GM12878 (cell line): ENCODE measurements at regions not wholly inside any gene's neighbourhood (a gene's known extent, or its start where the extent isn't known, plus 50 kb on each side); places are given as distances from the start of the nearest gene placed in this dataset.

Experiments used
- FOXM1 ChIP-seq: IDR thresholded peaks from 2 replicates; pipeline ENCODE4 v1.6.1; 2012; ENCODE audit warnings: low read depth, mild to moderate bottlenecking, inconsistent platforms, low read length, moderate library complexity
- HDGF ChIP-seq: fragments of 450-650 bp; IDR thresholded peaks from 2 replicates; pipeline ENCODE4 v1.6.1; 2016; ENCODE audit warnings: antibody characterized with exemption
- JUNB ChIP-seq: IDR thresholded peaks from 2 replicates; pipeline ENCODE4 v1.6.1; 2016; ENCODE audit warnings: antibody characterized with exemption, mild to moderate bottlenecking
- JUND ChIP-seq: IDR thresholded peaks from 2 replicates; pipeline ENCODE4 v1.6.1; 2012; ENCODE audit warnings: low read depth, mild to moderate bottlenecking, low read length, improper control_type of control experiment, moderate library complexity
- MXI1 ChIP-seq: fragments of 150-350 bp; IDR thresholded peaks from 2 replicates; pipeline ENCODE4 v1.6.1; 2011; ENCODE audit warnings: low read depth, mild to moderate bottlenecking, inconsistent platforms, low read length, improper control_type of control experiment
- RAD51 ChIP-seq: fragments of 450-650 bp; IDR thresholded peaks from 2 replicates; pipeline ENCODE4 v1.6.1; 2016; ENCODE audit warnings: moderate library complexity, mild to moderate bottlenecking, inconsistent platforms
- SRF ChIP-seq, 2 experiments: IDR thresholded peaks; 2 replicates each; pipeline ENCODE4 v1.6.1; 2011; ENCODE audit warnings: low read depth in 2 of 2, low read length in 2 of 2, mild to moderate bottlenecking in 1 of 2, moderate library complexity in 1 of 2
- TF ChIP-seq, protein P1 (sequence below), 3 experiments: IDR thresholded peaks in 2 of 3; conservative IDR thresholded peaks in 1 of 3; 2 replicates each; pipeline ENCODE4 v1.5.1; 2011; ENCODE audit warnings: low read depth in 3 of 3, low read length in 3 of 3, mild to moderate bottlenecking in 3 of 3, control low read depth in 2 of 3, moderate library complexity in 2 of 3, inconsistent platforms in 1 of 3, mixed read lengths in 1 of 3; ENCODE audit not compliant: control insufficient read depth in 2 of 3, insufficient read depth in 1 of 3; ENCODE audit errors: extremely low read depth in 1 of 3
- TF ChIP-seq, protein P2 (sequence below): IDR thresholded peaks from 2 replicates; pipeline ENCODE4 v1.6.1; 2012; ENCODE audit warnings: low read depth, low read length, improper control_type of control experiment
- TF ChIP-seq, protein P3 (sequence below): IDR thresholded peaks from 2 replicates; pipeline ENCODE4 v1.6.1; 2012; ENCODE audit warnings: mild to moderate bottlenecking, low read depth, low read length
- TF ChIP-seq, protein P4 (sequence below): IDR thresholded peaks from 2 replicates; pipeline ENCODE4 v1.6.1; 2011; ENCODE audit warnings: low read depth, low read length, improper control_type of control experiment, borderline replicate concordance
- TF ChIP-seq, protein P5 (sequence below): fragments of 450-650 bp; IDR thresholded peaks from 2 replicates; pipeline ENCODE4 v1.6.1; 2014; ENCODE audit warnings: mild to moderate bottlenecking

DNA sequence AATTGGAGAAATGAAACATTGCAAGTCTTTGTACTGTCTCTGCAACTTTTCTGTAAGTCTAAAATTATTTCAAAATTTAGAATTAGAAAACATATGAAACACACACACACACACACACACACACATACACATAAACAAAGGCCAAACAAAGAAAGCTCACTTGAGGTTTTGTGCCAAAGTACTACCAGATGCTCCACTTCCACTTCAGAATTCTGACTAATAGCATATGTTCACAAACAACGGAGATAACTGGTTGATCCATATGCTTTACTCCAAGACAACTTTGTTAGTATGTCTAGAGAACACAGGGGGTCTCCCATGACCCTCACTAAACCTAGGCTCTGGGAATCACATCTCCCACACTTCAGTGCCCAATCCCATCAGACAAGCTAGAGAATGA is 133.8 kb upstream of the CLEC14A start:
- TF ChIP-seq, protein P1, sequence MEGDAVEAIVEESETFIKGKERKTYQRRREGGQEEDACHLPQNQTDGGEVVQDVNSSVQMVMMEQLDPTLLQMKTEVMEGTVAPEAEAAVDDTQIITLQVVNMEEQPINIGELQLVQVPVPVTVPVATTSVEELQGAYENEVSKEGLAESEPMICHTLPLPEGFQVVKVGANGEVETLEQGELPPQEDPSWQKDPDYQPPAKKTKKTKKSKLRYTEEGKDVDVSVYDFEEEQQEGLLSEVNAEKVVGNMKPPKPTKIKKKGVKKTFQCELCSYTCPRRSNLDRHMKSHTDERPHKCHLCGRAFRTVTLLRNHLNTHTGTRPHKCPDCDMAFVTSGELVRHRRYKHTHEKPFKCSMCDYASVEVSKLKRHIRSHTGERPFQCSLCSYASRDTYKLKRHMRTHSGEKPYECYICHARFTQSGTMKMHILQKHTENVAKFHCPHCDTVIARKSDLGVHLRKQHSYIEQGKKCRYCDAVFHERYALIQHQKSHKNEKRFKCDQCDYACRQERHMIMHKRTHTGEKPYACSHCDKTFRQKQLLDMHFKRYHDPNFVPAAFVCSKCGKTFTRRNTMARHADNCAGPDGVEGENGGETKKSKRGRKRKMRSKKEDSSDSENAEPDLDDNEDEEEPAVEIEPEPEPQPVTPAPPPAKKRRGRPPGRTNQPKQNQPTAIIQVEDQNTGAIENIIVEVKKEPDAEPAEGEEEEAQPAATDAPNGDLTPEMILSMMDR (IDR thresholded peaks at IDR 0.05 in 2 of 3, conservative IDR thresholded peaks at IDR 0.05 in 1 of 3; ENCODE audit: control insufficient read depth in 2 of 3, extremely low read depth in 1 of 3, insufficient read depth in 1 of 3, low read depth in 3 of 3, low read length in 3 of 3) = no peak
- TF ChIP-seq JUNB = no peak
- no peak for TF ChIP-seq MXI1
- TF ChIP-seq, protein P2, sequence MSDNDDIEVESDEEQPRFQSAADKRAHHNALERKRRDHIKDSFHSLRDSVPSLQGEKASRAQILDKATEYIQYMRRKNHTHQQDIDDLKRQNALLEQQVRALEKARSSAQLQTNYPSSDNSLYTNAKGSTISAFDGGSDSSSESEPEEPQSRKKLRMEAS = no peak
- TF ChIP-seq FOXM1 = no peak
- TF ChIP-seq, protein P3, sequence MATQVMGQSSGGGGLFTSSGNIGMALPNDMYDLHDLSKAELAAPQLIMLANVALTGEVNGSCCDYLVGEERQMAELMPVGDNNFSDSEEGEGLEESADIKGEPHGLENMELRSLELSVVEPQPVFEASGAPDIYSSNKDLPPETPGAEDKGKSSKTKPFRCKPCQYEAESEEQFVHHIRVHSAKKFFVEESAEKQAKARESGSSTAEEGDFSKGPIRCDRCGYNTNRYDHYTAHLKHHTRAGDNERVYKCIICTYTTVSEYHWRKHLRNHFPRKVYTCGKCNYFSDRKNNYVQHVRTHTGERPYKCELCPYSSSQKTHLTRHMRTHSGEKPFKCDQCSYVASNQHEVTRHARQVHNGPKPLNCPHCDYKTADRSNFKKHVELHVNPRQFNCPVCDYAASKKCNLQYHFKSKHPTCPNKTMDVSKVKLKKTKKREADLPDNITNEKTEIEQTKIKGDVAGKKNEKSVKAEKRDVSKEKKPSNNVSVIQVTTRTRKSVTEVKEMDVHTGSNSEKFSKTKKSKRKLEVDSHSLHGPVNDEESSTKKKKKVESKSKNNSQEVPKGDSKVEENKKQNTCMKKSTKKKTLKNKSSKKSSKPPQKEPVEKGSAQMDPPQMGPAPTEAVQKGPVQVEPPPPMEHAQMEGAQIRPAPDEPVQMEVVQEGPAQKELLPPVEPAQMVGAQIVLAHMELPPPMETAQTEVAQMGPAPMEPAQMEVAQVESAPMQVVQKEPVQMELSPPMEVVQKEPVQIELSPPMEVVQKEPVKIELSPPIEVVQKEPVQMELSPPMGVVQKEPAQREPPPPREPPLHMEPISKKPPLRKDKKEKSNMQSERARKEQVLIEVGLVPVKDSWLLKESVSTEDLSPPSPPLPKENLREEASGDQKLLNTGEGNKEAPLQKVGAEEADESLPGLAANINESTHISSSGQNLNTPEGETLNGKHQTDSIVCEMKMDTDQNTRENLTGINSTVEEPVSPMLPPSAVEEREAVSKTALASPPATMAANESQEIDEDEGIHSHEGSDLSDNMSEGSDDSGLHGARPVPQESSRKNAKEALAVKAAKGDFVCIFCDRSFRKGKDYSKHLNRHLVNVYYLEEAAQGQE = no peak
- TF ChIP-seq HDGF = no peak
- TF ChIP-seq, protein P4, sequence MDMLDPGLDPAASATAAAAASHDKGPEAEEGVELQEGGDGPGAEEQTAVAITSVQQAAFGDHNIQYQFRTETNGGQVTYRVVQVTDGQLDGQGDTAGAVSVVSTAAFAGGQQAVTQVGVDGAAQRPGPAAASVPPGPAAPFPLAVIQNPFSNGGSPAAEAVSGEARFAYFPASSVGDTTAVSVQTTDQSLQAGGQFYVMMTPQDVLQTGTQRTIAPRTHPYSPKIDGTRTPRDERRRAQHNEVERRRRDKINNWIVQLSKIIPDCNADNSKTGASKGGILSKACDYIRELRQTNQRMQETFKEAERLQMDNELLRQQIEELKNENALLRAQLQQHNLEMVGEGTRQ = no peak
- TF ChIP-seq SRF (IDR thresholded peaks at IDR 0.05; ENCODE audit: low read depth in 2 of 2, low read length in 2 of 2) = no peak
- no peak for TF ChIP-seq JUND
- TF ChIP-seq RAD51 = no peak
- TF ChIP-seq, protein P5, sequence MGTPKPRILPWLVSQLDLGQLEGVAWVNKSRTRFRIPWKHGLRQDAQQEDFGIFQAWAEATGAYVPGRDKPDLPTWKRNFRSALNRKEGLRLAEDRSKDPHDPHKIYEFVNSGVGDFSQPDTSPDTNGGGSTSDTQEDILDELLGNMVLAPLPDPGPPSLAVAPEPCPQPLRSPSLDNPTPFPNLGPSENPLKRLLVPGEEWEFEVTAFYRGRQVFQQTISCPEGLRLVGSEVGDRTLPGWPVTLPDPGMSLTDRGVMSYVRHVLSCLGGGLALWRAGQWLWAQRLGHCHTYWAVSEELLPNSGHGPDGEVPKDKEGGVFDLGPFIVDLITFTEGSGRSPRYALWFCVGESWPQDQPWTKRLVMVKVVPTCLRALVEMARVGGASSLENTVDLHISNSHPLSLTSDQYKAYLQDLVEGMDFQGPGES = no peak
